SJCRH30 (cell line): ENCODE measurements at regions not wholly inside any gene's neighbourhood (a gene's known extent, or its start where the extent isn't known, plus 50 kb on each side); places are given as distances from the start of the nearest gene placed in this dataset.

Experiments
- DNase-seq, 2 experiments: peaks; one replicate each; pipeline ENCODE4 v3.0.0-alpha.2; 2015 to 2020
- H3K27ac ChIP-seq: fragments of 250-450 bp; sonication (Bioruptor Pico); 2 replicates; pipeline ENCODE4 v1.5.1; 2020; ENCODE audit warnings: mild to moderate bottlenecking, moderate library complexity
- H3K27me3 ChIP-seq: fragments of 250-450 bp; sonication (Bioruptor Pico); 2 replicates; pipeline ENCODE4 v1.5.1; 2020; ENCODE audit warnings: mild to moderate bottlenecking, moderate library complexity
- H3K36me3 ChIP-seq: fragments of 250-450 bp; sonication (Bioruptor Pico); 2 replicates; pipeline ENCODE4 v1.5.1; 2020; ENCODE audit warnings: mild to moderate bottlenecking, moderate library complexity
- H3K4me1 ChIP-seq: fragments of 250-450 bp; sonication (Bioruptor Pico); 2 replicates; pipeline ENCODE4 v1.5.1; 2020; ENCODE audit warnings: mild to moderate bottlenecking, moderate library complexity
- H3K4me3 ChIP-seq: fragments of 250-450 bp; sonication (Bioruptor Pico); 2 replicates; pipeline ENCODE4 v1.5.1; 2020; ENCODE audit warnings: mild to moderate bottlenecking, moderate library complexity
- H3K9me3 ChIP-seq: fragments of 250-450 bp; sonication (Bioruptor Pico); replicated peaks from 2 replicates; pipeline ENCODE4 v1.5.1; 2020; ENCODE audit warnings: mild to moderate bottlenecking, moderate library complexity

GRCh38 chr5:54638106-54638505 is 120.5 kb downstream of the SNX18 start:
- no peak for DNase-seq
- H3K27ac ChIP-seq = no peak overlapping the region
- no peaks in the 10 kb centered on the region for H3K4me1 ChIP-seq
- no peak overlapping the region for H3K4me3 ChIP-seq
- H3K27me3 ChIP-seq = no peaks in the 10 kb centered on the region
- H3K9me3 ChIP-seq = no peaks in the 10 kb centered on the region
- no peaks in the 10 kb centered on the region for H3K36me3 ChIP-seq

- H3K4me1 ChIP-seq = no peaks in the 10 kb centered on the region
- H3K27me3 ChIP-seq = no peaks in the 10 kb centered on the region
- H3K27ac ChIP-seq = no peak overlapping the region
- no peak for DNase-seq
- H3K36me3 ChIP-seq = no peaks in the 10 kb centered on the region
- no peaks in the 10 kb centered on the region for H3K9me3 ChIP-seq
- H3K4me3 ChIP-seq = no peak overlapping the region
These were observed 120.1 kb downstream of the SNX18 start for GRCh38 chr5:54637654-54638053.

GRCh38 chr5:54634089-54634488 is 116.5 kb downstream of the SNX18 start:
- H3K27ac ChIP-seq = no peak overlapping the region
- DNase-seq = no peak

GRCh38 chr5:54632131-54632701 is 114.7 kb downstream of the SNX18 start:
- Histone ChIP-seq H3K27ac (no peak overlapping the region), H3K4me1 (no peaks in the 10 kb centered on the region)
- no peak for DNase-seq

More at GRCh38 chr5:54634089-54634488, 116.5 kb downstream of the SNX18 start:
- no peak overlapping the region for H3K4me3 ChIP-seq
- no peaks in the 10 kb centered on the region for H3K36me3 ChIP-seq
- H3K9me3 ChIP-seq = no peaks in the 10 kb centered on the region
- no peaks in the 10 kb centered on the region for H3K27me3 ChIP-seq
- H3K4me1 ChIP-seq = no peaks in the 10 kb centered on the region

GRCh38 chr5:54630738-54631359 is 113.3 kb downstream of the SNX18 start:
- no peaks in the 10 kb centered on the region for H3K27me3 ChIP-seq
- no peaks in the 10 kb centered on the region for H3K9me3 ChIP-seq
- H3K27ac ChIP-seq = no peak overlapping the region
- no peaks in the 10 kb centered on the region for H3K36me3 ChIP-seq
- no peaks in the 10 kb centered on the region for H3K4me1 ChIP-seq
- H3K4me3 ChIP-seq = no peak overlapping the region
- no peak for DNase-seq

More at GRCh38 chr5:54632131-54632701, 114.7 kb downstream of the SNX18 start:
- Histone ChIP-seq H3K9me3 (no peaks in the 10 kb centered on the region), H3K36me3 (no peaks in the 10 kb centered on the region), H3K4me3 (no peak overlapping the region), H3K27me3 (no peaks in the 10 kb centered on the region)

- H3K27me3 ChIP-seq = no peaks in the 10 kb centered on the region
- no peak for DNase-seq
- H3K27ac ChIP-seq = no peak overlapping the region
- H3K4me3 ChIP-seq = no peak overlapping the region
- no peaks in the 10 kb centered on the region for H3K9me3 ChIP-seq
- H3K4me1 ChIP-seq = no peaks in the 10 kb centered on the region
- H3K36me3 ChIP-seq = no peaks in the 10 kb centered on the region
These were observed 111.6 kb downstream of the SNX18 start for GRCh38 chr5:54629115-54629514.

- no peak overlapping the region for H3K27ac ChIP-seq
- no peaks in the 10 kb centered on the region for H3K9me3 ChIP-seq
- H3K4me3 ChIP-seq = no peak overlapping the region
- H3K27me3 ChIP-seq = no peaks in the 10 kb centered on the region
- H3K4me1 ChIP-seq = no peaks in the 10 kb centered on the region
- no peaks in the 10 kb centered on the region for H3K36me3 ChIP-seq
- DNase-seq = no peak
These were observed 110.5 kb downstream of the SNX18 start for GRCh38 chr5:54628050-54628449.

GRCh38 chr5:54626407-54626806 is 108.8 kb downstream of the SNX18 start:
- Histone ChIP-seq H3K4me1 (no peaks in the 10 kb centered on the region), H3K4me3 (no peak overlapping the region), H3K36me3 (no peaks in the 10 kb centered on the region), H3K27ac (no peak overlapping the region), H3K27me3 (no peaks in the 10 kb centered on the region), H3K9me3 (no peaks in the 10 kb centered on the region)
- DNase-seq = no peak

- DNase-seq = no peak
- Histone ChIP-seq H3K27ac (no peak overlapping the region), H3K36me3 (no peaks in the 10 kb centered on the region), H3K4me3 (no peak overlapping the region), H3K27me3 (no peaks in the 10 kb centered on the region), H3K4me1 (no peaks in the 10 kb centered on the region), H3K9me3 (no peaks in the 10 kb centered on the region)
These were observed 107.4 kb downstream of the SNX18 start for GRCh38 chr5:54624805-54625568.

- no peak for DNase-seq
- Histone ChIP-seq H3K36me3 (no peaks in the 10 kb centered on the region), H3K27ac (no peak overlapping the region), H3K9me3 (no peaks in the 10 kb centered on the region), H3K4me1 (no peaks in the 10 kb centered on the region), H3K27me3 (no peaks in the 10 kb centered on the region), H3K4me3 (no peak overlapping the region)
These were observed 104.2 kb downstream of the SNX18 start for GRCh38 chr5:54621709-54622108.

GRCh38 chr5:54621048-54621447 is 103.5 kb downstream of the SNX18 start:
- Histone ChIP-seq H3K27ac (no peak overlapping the region), H3K36me3 (no peaks in the 10 kb centered on the region), H3K9me3 (no peaks in the 10 kb centered on the region), H3K27me3 (no peaks in the 10 kb centered on the region), H3K4me1 (no peaks in the 10 kb centered on the region), H3K4me3 (no peak overlapping the region)
- no peak for DNase-seq

- Histone ChIP-seq H3K4me3 (no peak overlapping the region), H3K36me3 (no peaks in the 10 kb centered on the region), H3K27ac (no peak overlapping the region), H3K4me1 (no peaks in the 10 kb centered on the region), H3K9me3 (no peaks in the 10 kb centered on the region), H3K27me3 (no peaks in the 10 kb centered on the region)
- no peak for DNase-seq
These were observed 102.8 kb downstream of the SNX18 start for GRCh38 chr5:54620141-54620933.

GRCh38 chr5:54619731-54620130 is 102.2 kb downstream of the SNX18 start:
- DNase-seq = no peak
- H3K27ac ChIP-seq = no peak overlapping the region

GRCh38 chr5:54616518-54617220 is 99.1 kb downstream of the SNX18 start:
- Histone ChIP-seq H3K9me3 (no peaks in the 10 kb centered on the region), H3K4me3 (no peak overlapping the region), H3K27ac (no peak overlapping the region), H3K4me1 (no peaks in the 10 kb centered on the region), H3K36me3 (no peaks in the 10 kb centered on the region), H3K27me3 (no peaks in the 10 kb centered on the region)
- no peak for DNase-seq

More at GRCh38 chr5:54619731-54620130, 102.2 kb downstream of the SNX18 start:
- Histone ChIP-seq H3K36me3 (no peaks in the 10 kb centered on the region), H3K27me3 (no peaks in the 10 kb centered on the region), H3K4me3 (no peak overlapping the region), H3K4me1 (no peaks in the 10 kb centered on the region), H3K9me3 (no peaks in the 10 kb centered on the region)
